Liver (tissue), 8 donors: ENCODE measurements at regions not wholly inside any gene's neighbourhood (a gene's known extent, or its start where the extent isn't known, plus 50 kb on each side); places are given as distances from the start of the nearest gene placed in this dataset.

ENCODE experiments used
- DNase-seq: peaks from one replicate; pipeline ENCODE4 v3.0.0-alpha.2; 2017; ENCODE audit warnings: low spot score
- H3K27ac ChIP-seq, 2 donors: one replicate each; pipeline ENCODE4 v1.7.0; 2013; ENCODE audit warnings: inconsistent platforms in 2 of 2, low read length in 2 of 2, control low read depth in 1 of 2, low read depth in 1 of 2, mild to moderate bottlenecking in 1 of 2
- H3K27me3 ChIP-seq, 4 donors: one replicate each; pipeline versions ENCODE4 v1.6.1 to v1.7.0; 2013; ENCODE audit warnings: low read length in 3 of 4, inconsistent platforms in 1 of 4, mild to moderate bottlenecking in 1 of 4, moderate library complexity in 1 of 4; ENCODE audit not compliant: control insufficient read depth in 4 of 4, insufficient read depth in 4 of 4
- H3K36me3 ChIP-seq, 4 donors: one replicate each; pipeline versions ENCODE4 v1.6.1 to v1.7.0; 2013; ENCODE audit warnings: low read length in 3 of 4, mild to moderate bottlenecking in 3 of 4, low read depth in 1 of 4, moderate library complexity in 1 of 4; ENCODE audit not compliant: control insufficient read depth in 4 of 4, insufficient read depth in 3 of 4
- H3K4me1 ChIP-seq, 4 donors: one replicate each; pipeline versions ENCODE4 v1.6.1 to v1.7.0; 2013; ENCODE audit warnings: low read length in 3 of 4, mild to moderate bottlenecking in 3 of 4, moderate library complexity in 1 of 4; ENCODE audit not compliant: control insufficient read depth in 4 of 4, insufficient read depth in 4 of 4
- H3K4me3 ChIP-seq, 3 donors: one replicate each; pipeline versions ENCODE4 v1.6.1 to v1.7.0; 2013; ENCODE audit warnings: low read length in 3 of 3, control low read depth in 1 of 3, low read depth in 1 of 3, mild to moderate bottlenecking in 1 of 3
- H3K9ac ChIP-seq, 2 donors: one replicate each; pipeline ENCODE4 v1.7.0; 2013; ENCODE audit warnings: low read length in 2 of 2, mild to moderate bottlenecking in 2 of 2, moderate library complexity in 2 of 2, control low read depth in 1 of 2, low read depth in 1 of 2
- H3K9me3 ChIP-seq, 4 donors: one replicate each; pipeline versions ENCODE4 v1.6.1 to v1.7.0; 2013; ENCODE audit warnings: low read length in 3 of 4; ENCODE audit not compliant: control insufficient read depth in 4 of 4
- ATF3 ChIP-seq: IDR thresholded peaks from 2 replicates; pipeline ENCODE4 v1.6.1; 2016; ENCODE audit warnings: antibody characterized with exemption
- FOXA1 ChIP-seq: IDR thresholded peaks from 2 replicates; pipeline ENCODE4 v1.6.1; 2016; ENCODE audit warnings: antibody characterized with exemption
- FOXA2 ChIP-seq: IDR thresholded peaks from 2 replicates; pipeline ENCODE4 v1.6.1; 2016; ENCODE audit warnings: antibody characterized with exemption
- GABPA ChIP-seq, 2 donors: IDR thresholded peaks in 1 of 2; conservative IDR thresholded peaks in 1 of 2; 2 replicates each; pipeline ENCODE4 v1.6.1; 2016; ENCODE audit warnings: antibody characterized with exemption in 2 of 2, mild to moderate bottlenecking in 1 of 2, moderate library complexity in 1 of 2
- HNF4A ChIP-seq, 2 donors: conservative IDR thresholded peaks; 2 replicates each; pipeline ENCODE4 v1.6.1; 2016; ENCODE audit warnings: antibody characterized with exemption in 2 of 2, mild to moderate bottlenecking in 2 of 2
- HNF4G ChIP-seq: IDR thresholded peaks from 2 replicates; pipeline ENCODE4 v1.6.1; 2016; ENCODE audit warnings: antibody characterized with exemption
- JUND ChIP-seq, 2 donors: IDR thresholded peaks; 2 replicates each; pipeline ENCODE4 v1.6.1; 2016; ENCODE audit warnings: antibody characterized with exemption in 2 of 2
- MAX ChIP-seq: IDR thresholded peaks from 2 replicates; pipeline ENCODE4 v1.6.1; 2016; ENCODE audit warnings: antibody characterized with exemption
- NR2F2 ChIP-seq: IDR thresholded peaks from 2 replicates; pipeline ENCODE4 v1.6.1; 2016; ENCODE audit warnings: antibody characterized with exemption
- REST ChIP-seq: IDR thresholded peaks from 2 replicates; pipeline ENCODE4 v1.6.1; 2016; ENCODE audit warnings: antibody characterized with exemption, mild to moderate bottlenecking
- SP1 ChIP-seq: IDR thresholded peaks from 2 replicates; pipeline ENCODE4 v1.6.1; 2018; ENCODE audit warnings: antibody characterized with exemption, mild to moderate bottlenecking
- TAF1 ChIP-seq: conservative IDR thresholded peaks from 2 replicates; pipeline ENCODE4 v1.6.1; 2016; ENCODE audit warnings: antibody characterized with exemption, mild to moderate bottlenecking
- ZBTB33 ChIP-seq: IDR thresholded peaks from 2 replicates; pipeline ENCODE4 v1.6.1; 2016; ENCODE audit warnings: antibody characterized with exemption
- WGBS: extraction: QIAGEN DNeasy Blood & Tissue Kit; methylation state at CpG from one replicate; pipeline ENCODE4 v1.1.7; 2013; 5-methylcytosine and 5-hydroxymethylcytosine counted together
- TF ChIP-seq, protein P1 (sequence below): fragments of 150-350 bp; IDR thresholded peaks from 2 replicates; pipeline ENCODE4 v1.5.1; 2017; ENCODE audit warnings: improper control_type of control experiment, low read depth, low read length; ENCODE audit not compliant: missing input control
- donor health status: healthy.
- donor health status: healthy.
- donor health status: healthy.
- donor health status: healthy.
- donor health status: healthy.

DNA sequence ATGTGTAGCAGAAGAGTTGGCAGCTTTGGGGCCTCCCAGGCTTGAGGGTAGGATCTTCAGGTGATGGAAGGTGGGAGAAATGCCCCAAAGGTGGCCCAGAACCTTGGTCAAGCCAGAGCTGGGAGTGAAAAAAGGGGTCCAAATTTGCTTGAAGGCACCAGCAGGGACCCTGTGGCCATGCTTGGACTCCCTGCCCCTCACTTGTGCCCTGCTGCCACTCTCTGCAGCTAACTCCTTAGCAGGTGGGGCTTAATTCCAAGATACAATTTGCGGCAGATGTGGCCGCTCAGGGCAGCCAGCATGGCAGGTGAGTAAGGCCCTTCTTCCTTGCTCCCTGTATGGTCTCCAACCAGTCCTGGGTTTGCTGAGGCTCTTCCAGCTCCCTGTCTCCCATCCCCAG, 51.3 kb upstream of the ADRA1D start:
- Histone ChIP-seq H3K9me3 (no peaks in the 10 kb centered on the region), H3K4me1 (no peaks in the 10 kb centered on the region), H3K9ac (no peak overlapping the region), H3K27me3 (peaks cover 0 to 11% (median 0%) of the 10 kb centered on the region in 4 donors), H3K36me3 (no peaks in the 10 kb centered on the region), H3K27ac (no peak overlapping the region), H3K4me3 (no peak overlapping the region)
- no peak for TF ChIP-seq NR2F2
- TF ChIP-seq ATF3: no peak
- TF ChIP-seq MAX: no peak
- TF ChIP-seq JUND (IDR thresholded peaks at IDR 0.05): no peak
- no peak for TF ChIP-seq ZBTB33
- no peak for TF ChIP-seq FOXA2
- 96% methylated on average over 2 of the region's 2 CpGs for WGBS
- DNase-seq: no peak

- Histone ChIP-seq H3K27ac (no peak overlapping the region), H3K9ac (no peak overlapping the region), H3K4me1 (no peaks in the 10 kb centered on the region), H3K36me3 (no peaks in the 10 kb centered on the region), H3K27me3 (peaks cover 0 to 11% (median 2%) of the 10 kb centered on the region in 4 donors), H3K4me3 (no peak overlapping the region), H3K9me3 (no peaks in the 10 kb centered on the region)
- TF ChIP-seq TAF1: no peak
- no peak for TF ChIP-seq FOXA2
- TF ChIP-seq FOXA1: no peak
- TF ChIP-seq HNF4G: no peak
- TF ChIP-seq REST: no peak
- TF ChIP-seq GABPA (IDR thresholded peaks at IDR 0.05 in 1 of 2, conservative IDR thresholded peaks at IDR 0.05 in 1 of 2): no peak
- TF ChIP-seq ZBTB33: no peak
- TF ChIP-seq, protein P1, sequence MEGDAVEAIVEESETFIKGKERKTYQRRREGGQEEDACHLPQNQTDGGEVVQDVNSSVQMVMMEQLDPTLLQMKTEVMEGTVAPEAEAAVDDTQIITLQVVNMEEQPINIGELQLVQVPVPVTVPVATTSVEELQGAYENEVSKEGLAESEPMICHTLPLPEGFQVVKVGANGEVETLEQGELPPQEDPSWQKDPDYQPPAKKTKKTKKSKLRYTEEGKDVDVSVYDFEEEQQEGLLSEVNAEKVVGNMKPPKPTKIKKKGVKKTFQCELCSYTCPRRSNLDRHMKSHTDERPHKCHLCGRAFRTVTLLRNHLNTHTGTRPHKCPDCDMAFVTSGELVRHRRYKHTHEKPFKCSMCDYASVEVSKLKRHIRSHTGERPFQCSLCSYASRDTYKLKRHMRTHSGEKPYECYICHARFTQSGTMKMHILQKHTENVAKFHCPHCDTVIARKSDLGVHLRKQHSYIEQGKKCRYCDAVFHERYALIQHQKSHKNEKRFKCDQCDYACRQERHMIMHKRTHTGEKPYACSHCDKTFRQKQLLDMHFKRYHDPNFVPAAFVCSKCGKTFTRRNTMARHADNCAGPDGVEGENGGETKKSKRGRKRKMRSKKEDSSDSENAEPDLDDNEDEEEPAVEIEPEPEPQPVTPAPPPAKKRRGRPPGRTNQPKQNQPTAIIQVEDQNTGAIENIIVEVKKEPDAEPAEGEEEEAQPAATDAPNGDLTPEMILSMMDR: no peak
- no peak for TF ChIP-seq HNF4A (conservative IDR thresholded peaks at IDR 0.05)
- no peak for TF ChIP-seq JUND (IDR thresholded peaks at IDR 0.05)
- no peak for TF ChIP-seq NR2F2
- TF ChIP-seq ATF3: no peak
- TF ChIP-seq SP1: no peak
- DNase-seq: no peak
- 50% methylated on average over 2 of the region's 2 CpGs for WGBS
These were observed 50.7 kb upstream of the ADRA1D start for GRCh38 chr20:4299773-4300172.
